ENCODE measurements at regions not wholly inside any gene's neighbourhood (a gene's known extent, or its start where the extent isn't known, plus 50 kb on each side); places are given as distances from the start of the nearest gene placed in this dataset.

DNA sequence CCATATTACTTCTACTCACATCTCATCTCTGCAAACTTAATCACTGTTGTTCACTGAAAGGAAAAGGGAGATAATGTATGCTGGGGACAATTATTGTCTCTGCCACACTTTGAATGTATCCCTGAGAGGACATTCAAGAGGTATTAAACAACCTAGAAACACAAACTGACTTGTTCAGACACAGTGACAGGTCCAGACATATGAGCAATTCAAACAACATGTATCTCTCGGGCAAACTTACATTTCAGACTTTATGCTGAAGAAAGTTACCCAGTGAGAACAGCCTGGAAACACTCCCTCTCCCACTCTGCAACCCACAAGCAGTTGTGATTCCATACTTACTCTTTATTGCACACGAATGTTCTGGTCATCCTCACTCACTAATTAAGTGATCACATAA, 968.7 kb upstream of the SLC10A2 start:
- DNase-seq (ENCODE audit: low read depth), result no peak

DNA sequence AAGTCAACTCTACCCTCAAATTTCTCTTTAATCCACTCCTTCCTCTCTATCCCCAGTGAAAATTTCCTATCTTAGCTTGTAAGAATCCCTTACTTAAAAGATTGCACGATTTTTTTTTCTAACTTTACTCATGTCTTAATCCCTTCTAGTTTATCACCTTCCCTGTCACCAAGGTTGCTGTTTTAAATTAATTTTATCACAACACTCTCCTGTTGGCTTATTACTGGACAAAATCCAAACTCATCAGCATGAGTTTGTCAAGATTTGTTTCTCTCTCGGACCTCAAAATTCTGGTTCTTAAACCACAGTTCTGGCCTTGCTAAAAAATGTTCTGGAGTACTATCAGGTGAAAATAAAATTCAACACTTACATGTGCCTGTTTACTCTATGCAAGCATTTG, 959.1 kb upstream of the SLC10A2 start:
- no peak for DNase-seq (ENCODE audit: low read depth)

DNA sequence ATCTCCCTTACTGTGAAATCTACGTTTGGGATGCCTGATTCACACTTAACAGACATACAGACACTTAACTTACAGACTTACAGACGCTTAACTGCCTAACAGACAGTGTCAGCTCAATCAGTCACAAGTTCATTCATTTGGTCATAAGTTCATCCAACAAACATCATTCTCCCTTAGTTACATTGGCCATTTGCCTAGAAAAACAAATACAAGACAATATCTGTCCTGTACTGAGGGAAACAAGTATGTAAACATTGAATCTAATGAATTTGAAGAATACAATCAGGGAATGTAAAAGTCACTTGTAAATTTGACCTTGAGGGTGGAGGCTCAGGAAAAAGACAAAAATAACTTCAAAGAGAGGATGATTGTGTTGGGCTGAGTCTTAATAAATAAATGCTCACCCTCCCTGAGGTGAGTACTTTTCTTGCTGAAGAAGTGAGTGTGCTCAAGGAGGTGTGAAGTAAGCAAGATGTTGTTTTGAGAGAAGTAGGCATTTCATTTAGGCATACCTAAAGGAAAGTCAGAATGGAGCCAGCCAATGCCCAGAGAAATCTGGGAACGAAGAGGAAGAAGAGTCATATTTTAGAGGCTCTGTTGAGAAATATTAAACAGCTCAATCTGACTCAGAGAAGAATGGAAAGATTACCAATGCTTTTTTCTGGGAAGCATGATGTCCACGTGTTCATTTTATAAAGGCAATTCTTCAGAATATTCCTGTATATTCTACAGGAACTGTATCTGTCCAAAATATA, 958.4 kb upstream of the SLC10A2 start:
- no peak for DNase-seq (ENCODE audit: low read depth)

DNA sequence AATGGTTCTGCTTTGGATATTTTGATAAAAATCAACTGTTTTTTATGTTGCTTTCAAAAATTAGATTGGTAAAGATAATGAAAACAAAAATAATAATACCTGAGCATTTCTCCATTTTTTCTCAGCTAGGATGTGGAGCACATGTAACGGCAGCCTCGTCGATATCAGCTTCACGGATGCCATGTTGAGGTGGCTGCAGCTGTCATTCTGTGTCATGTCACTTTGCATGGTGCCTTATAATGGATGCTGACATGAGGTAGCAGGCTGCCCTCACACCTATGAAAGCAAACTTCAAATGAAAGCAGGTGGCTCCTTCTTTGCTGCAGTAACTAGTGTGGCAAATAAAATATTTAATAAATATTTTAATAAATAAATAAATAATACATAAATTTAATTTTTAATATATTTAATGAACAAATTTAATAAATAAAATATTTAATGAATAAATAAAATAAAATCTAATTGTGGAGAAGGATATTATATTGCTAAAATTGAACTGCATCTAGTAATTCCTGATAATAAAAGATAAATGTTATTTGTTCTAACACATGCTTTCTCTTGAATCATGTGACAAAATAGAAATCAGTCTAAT, 955.7 kb upstream of the SLC10A2 start:
- DNase-seq (ENCODE audit: low read depth), result no peak

DNA sequence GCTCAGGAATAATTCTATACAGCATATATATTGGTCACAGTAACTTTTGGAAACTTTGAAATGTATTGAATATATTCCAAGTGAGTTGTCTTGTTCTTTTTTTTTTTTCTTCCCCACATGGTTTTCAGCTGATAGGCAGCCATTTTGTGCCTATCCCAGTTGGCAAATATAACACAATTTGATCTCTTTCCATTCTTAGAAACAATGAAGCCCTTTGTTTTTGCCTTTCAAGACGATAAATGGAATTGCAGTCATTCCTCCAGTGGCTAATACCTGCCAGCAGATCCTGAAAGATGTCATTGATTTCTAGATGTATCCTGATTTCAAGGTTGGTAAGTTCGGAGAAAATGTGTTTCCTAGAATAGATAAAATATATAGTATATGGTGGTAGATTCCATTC, 951.1 kb upstream of the SLC10A2 start:
- no peak for DNase-seq (ENCODE audit: low read depth)

DNA sequence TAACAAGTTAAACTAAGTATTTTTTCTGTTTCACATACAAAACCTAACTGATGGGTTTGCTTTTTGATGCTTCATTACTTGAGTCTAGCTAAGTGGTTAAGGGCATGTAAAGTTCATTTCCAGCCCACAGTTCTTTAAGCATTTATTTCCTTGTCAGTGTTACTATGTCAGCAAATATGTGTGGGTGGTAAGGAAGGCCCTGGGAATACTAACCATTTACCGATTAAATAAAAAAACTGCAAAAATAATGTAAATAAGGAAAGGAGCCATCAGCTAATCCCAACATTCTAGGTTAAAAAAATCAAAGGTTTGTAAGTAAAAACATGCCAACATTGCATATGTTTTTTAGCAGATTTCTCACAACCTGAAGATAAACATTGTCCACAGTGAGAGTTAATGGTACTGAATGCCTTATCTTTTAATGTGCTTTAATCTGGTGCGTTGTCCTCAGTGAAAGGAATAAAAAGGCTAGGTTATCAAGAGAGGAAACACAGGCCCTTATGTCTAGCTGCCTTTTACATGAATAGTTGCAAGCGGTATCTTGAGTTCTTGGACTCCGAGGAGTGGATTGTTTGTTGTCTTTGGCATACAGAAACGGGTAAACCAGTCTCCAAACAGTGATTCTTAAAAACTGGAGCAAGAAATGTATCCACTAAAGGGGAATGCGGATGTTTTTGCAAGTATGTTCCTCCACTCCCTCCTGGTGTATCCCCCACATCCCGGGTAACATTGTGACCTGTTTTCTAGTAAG, 949.6 kb upstream of the SLC10A2 start:
- DNase-seq (ENCODE audit: low read depth), result no peak

DNA sequence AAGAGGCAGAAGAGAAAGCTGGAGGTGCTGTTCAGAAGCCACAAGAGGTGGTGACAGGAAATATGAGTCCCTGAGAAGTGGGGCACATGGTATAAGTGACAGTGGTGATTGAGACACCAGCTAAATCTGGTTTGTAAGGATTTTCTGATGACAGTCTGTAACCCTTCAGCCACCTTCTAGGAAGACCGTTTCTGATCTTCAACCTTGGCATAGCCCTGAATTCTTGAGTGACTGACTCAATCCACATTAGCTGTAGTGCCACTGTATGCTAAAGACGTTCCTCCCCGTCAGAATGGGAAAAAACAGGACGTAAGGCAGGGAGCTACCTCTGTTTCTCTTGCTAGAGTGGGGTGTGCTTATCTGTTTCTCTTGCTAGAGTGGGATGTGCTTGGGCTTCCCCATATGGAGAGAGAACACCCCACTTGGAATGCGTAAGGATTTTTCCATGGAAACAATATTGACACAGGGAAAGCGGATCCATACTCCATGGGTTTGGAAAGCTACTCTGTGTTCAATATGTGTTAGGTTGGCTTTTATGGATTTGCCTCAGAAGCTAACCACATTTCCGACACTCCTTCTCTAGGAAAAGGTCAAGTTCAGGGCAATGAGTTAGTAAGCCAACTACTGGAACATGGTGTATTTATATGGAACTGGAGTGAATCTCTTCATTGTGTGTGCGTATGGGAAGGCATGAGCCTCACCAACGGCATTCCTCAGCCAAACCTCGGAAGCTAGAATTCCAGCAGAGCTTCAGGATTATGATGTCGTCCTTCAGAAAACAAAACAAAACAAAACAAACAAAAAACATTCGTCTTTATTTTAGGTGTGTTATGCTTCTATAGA, 948.8 kb upstream of the SLC10A2 start:
- DNase-seq (ENCODE audit: low read depth), result no peak

DNA sequence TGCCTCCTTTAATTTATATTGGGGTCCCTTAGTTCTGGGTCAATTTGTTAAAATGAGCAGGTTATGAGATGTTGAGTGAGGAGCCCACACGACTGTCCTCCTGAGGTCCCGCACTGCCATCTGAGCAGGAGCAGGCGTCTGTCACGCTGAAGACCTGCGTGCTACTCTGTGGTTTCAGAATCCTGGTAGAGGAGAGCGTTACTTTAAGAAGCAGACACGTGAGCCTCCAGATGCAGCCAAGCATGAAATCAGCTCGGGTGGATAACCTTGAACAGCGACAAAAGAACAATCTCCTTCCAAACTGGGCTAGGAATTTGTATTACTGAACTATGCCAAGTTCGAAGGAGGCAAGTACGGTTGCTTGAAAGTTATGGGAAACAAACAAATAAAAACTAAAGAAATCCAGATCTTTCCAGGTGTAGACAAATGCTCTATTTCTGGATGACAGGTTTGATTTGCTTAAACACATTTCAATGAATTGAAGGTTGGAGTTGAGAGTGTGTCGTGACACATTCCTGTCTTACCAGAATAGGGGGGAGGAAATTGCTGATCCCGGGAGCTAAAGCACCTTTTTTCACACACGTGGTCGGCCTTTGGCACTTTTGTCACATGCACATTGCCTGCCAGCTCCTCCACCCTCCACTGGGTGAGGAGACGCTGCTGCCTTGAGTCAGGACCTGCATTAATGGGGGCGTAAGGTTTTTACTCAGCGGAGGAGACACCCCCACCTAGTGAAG, 945.5 kb upstream of the SLC10A2 start:
- no peak for DNase-seq (ENCODE audit: low read depth)

DNA sequence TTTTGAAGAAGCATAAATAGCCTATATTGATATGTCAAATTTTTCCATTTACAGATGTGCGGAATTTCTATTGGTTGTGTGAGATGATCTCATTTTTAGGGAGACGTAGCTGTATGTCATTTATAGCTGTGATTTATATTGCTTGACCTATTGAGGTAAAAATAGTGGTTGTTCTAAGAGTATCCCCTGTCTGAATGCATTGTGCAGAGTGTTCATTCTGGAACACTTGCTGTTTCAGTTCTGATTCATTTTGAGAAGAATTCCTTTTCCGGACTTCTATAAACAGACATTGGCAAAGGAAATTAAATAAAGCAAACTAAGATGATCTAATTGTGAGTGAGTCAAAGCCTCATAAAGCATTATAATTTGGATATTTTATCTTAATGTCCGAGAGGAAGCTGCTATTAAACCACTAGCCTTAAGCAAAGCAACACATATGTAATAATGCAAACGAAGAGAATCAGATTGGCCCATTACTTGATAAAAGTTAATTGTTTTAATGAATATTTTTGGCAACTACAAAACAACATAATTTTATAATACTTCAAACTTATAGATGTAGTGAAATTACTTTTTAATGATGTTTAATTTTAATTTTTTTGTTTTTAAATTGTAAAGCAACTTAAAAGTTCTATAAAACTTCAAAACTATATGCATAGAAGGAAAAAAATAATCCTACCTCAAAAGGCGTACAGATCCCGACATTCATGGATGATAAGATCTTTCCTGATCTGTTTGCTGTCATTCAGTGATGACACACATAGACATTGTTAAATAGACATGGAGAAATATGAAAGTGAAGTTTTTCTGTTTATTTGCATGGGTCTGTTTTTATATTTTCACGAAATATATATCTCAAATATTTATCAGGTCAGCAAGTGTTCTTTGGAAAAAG, 942.6 kb upstream of the SLC10A2 start:
- no peak for DNase-seq (ENCODE audit: low read depth)

DNA sequence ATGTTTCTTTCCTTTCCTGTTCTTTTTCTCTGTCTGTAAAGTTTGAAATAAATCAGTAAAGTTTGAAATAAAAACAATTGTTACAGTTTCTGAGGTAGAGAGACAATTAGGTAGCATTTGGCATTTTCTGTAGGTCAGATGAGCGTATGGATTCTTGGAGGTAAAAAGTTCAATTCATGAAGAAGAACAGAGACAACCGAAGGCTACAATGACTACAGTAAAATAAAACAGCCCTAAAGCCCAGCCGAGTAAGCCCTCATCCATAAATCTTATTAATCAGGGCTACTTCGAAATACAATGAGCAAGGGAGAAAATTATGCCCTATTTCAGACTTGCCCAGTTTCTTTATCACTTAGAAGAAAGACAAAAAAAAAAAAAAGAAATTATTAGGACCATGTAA, 941.9 kb upstream of the SLC10A2 start:
- DNase-seq (ENCODE audit: low read depth), result no peak

DNA sequence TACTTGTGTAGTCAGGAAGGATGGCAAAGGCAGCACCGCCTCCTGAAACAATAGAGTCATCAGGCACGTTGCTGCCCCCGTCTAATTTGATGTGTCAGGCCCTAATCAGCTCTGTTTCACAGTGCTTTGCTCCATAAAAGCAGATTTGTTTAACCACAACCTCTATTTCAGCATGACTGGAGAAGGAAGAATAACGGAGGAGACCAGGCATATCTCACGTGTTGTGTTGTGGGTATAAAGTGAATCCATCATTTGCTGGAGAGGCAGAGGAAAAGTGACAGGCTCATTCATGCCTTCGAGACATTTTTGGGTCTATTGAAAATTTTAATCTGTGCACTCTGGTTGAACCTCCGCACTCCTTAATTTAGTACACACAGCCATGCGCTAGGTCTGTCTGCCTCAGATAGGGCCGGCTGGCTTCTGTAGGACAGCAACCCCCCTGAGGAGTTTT, 940.4 kb upstream of the SLC10A2 start:
- no peak for DNase-seq (ENCODE audit: low read depth)

DNA sequence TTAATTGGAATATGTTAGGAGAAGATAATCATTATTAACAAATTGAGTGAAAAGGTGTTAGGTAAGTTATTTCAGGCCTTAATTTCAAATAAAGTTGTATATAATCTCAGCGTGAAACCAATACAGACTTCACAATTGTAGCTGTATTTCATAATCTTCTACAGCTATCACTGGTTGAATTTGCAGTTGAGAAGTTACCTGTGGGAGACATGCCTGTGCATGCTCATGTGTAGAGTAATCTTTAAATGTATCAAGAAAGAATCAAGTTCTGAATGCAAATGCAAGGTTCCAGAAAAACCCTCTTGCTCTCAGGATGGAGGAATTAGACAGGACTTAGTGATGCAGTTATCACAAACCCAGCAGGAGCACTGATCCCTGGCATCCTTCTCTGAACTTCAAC, 938.4 kb upstream of the SLC10A2 start:
- DNase-seq (ENCODE audit: low read depth), result no peak

DNA sequence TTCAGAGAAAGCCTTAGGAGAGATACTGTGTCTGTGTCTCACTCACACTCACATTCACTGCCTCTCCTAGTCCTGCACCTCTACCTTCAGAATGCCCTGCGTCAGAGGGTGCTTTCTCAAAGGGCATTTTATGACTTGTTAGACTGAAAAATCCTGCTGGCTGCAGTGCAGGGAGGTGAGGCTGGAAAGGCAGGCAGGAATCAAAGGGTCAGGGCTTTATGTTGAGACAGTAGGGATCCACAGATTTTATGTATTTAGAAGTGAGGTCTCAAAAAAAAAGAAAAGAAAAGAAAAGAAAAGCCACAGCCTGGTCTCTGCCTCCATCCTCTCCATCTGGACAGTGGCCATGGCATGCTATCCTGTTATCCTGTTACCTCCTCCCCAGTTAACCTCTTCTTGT, 936.0 kb upstream of the SLC10A2 start:
- no peak for DNase-seq (ENCODE audit: low read depth)

DNA sequence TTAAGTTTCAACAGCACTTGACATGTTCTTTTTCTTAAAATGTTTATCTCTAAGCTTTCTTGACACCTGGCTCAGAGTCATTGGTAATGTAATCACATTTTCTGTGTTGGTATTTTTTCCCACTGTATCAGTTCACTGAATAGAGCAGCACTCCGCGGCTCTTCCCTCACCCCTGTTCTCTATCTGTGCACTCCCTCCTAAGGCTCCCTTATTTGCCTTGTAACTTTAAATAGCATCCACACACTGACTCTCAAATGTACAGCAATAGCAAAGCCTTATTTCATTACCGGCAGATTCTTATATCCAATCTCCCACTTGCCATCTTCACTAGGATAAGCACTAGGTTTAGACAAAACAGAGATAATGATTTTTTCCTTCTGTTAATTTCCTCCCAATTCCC, 935.5 kb upstream of the SLC10A2 start:
- DNase-seq (ENCODE audit: low read depth), result no peak

DNA sequence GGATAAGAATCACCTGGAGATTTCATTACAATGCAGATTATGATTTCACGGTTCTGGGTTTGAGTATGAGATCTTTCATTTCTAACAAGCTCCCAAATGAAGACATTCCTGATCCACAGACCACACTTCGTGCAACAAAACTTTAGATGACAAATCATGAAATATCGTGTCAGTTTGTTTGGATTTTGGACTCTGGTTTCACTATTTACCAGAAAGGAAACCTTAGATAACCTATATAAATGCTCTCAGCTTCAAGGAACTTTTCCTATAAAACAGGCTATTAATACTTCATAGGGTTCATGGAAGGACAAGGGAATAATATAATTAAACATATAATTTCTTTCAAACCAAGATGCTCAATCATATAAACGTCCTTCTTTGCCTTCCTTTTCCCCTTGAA, 930.5 kb upstream of the SLC10A2 start:
- DNase-seq (ENCODE audit: low read depth), result no peak

DNA sequence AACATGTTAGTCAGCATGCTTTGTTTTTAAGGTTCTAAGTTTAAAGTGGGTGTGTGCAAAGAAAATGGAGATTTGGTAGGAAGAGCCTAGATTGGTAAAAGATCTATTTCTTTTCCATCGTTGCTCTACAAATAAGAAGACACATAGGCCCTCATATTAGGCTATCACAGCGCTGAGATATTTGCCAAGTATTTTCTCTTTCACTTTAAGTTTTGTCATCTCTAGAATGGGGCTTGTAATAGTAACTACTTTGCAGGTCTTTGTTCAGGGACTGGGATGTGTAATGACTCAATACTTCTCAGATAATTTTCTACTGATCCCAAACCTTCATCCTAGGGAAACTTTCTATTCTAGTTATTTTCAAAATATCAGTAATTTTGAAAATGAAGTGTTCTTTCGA, 917.7 kb upstream of the SLC10A2 start:
- no peak for DNase-seq (ENCODE audit: low read depth)

DNA sequence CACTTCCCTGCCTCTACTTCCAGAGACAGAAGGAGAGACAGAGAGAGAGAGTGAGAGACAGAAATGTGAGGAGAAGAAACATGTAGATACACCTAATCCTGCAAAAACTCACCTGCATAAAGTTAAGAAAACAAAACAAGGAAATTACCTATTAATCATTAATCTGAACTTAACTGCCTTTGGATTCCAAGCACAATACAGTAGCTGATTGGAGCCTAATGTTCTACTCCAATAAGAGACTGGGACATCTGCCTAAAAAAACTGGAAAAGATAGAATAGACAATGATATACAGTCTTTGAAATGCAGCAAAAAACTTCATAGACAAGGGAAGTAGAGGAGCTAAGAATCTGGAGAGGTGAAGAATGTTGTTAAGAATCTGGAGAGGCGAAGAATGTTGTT, 910.2 kb upstream of the SLC10A2 start:
- no peak for DNase-seq (ENCODE audit: low read depth)

DNA sequence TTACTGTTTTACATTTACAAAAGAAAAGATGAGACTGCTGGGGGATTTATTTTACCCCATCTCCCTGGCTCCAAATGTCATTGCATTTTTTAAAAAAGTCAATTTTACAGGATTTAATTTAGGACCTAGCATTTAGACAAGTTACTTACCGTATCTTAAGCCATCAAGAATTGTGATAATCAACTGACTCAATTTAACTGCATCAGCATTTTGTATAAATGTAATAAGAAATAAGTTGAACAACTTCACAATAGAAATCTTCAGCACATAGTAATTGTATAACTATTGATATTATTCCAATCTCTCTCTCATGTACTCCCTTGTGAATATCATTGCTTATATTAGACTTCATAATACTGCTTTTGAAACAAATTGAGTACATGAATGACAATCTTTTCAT, 907.5 kb upstream of the SLC10A2 start:
- DNase-seq (ENCODE audit: low read depth), result no peak

DNA sequence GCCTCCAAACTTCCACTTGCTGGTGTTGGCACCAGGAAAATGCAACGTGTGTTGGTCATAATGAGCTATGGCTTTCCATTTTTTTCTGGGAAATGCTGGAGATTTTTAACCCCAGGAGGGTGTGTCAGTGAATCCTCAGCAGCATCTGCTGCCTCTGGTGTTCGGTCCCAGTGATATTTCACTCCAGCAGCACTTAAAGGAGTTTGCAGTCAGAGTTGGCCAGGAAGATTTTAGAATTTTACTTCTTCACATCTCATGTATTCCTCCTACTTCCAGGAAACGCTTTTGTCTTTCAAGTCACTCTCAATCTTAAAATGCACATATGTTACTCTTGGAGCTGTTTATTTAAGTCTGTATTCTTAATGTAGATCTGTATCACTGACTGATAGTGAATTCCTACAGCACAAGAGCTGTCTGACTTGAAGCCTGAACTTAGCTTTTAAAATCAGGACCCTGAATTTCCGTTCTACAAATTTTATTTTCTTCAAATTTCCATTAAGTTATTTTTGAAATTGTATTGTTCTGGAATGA, 903.4 kb upstream of the SLC10A2 start:
- DNase-seq (ENCODE audit: low read depth), result no peak

DNA sequence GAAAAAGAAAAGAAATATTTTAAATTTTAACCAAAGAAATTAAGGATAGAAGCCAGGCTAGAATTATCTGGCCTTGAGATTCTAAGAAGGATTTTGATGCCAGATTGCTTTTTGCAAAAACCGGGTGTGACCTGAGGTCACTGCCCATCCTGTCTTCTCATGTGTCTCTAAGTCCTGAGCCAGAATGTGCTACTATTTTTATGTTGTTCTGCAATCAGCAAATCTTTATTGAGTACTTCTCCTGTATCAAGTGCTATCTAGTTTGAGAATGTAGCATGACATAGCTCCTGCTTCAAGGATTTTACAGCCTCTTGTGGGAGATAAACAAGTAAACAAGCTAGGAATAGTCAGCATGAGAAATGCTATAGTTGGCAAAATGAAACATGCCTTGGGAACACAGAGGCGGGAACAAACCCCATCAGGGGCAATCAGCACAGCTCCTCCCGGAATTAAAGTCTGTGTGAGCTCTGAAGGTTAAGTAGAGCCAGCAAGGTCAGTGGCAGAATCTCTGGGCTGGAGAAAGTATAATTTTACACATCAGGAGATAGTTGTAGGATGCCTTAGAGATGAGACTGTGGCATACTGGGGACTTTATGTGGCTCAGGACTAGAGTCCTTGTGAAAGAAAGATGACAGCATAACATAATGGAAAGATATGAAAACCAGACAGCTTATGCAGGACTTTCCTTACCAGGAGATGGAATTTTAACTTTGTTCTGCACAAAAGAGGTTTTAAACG, 899.5 kb upstream of the SLC10A2 start:
- no peak for DNase-seq (ENCODE audit: low read depth)

All from activated T-cell treated with anti-CD3 and anti-CD28 coated beads for 1 hour (primary cell).